H1 (cell line): ENCODE measurements at regions not wholly inside any gene's neighbourhood (a gene's known extent, or its start where the extent isn't known, plus 50 kb on each side); places are given as distances from the start of the nearest gene placed in this dataset.

Experiments
- CTCF ChIA-PET: fragments of 300-600 bp; sonication (Branson Sonifier 250); formaldehyde crosslinking; loops from one replicate; lab custom pipeline; 2021; ENCODE audit not compliant: partially characterized antibody; lab: Charles Lee
- POLR2A ChIA-PET: fragments of 300-600 bp; sonication (Branson Sonifier 250); formaldehyde crosslinking; loops from one replicate; lab custom pipeline; 2021; ENCODE audit warnings: inconsistent platforms; ENCODE audit not compliant: partially characterized antibody; lab: Charles Lee
- DNase-seq, 2 experiments: peaks; one replicate each; pipeline versions ENCODE4 v3.0.0 to v3.0.0-alpha.2; 2010 to 2022; ENCODE audit warnings: low spot score in 2 of 2, low read depth in 1 of 2, mixed read lengths in 1 of 2
- FAIRE-seq: peaks from 2 replicates; lab custom pipeline; 2011; peaks lifted over from hg19 to GRCh38; lab: Jason Lieb, UNC
- H2AFZ ChIP-seq: 2 replicates; pipeline ENCODE4 v1.8.1; 2012; ENCODE audit warnings: low read length, inconsistent platforms
- H2AK5ac ChIP-seq: 2 replicates; pipeline ENCODE4 v1.6.1; 2013; ENCODE audit warnings: low read depth, low read length
- H2BK120ac ChIP-seq: replicated peaks from 2 replicates; pipeline ENCODE3; 2013; ENCODE audit warnings: low read depth, low read length, inconsistent platforms
- H2BK12ac ChIP-seq: 2 replicates; pipeline ENCODE4 v1.6.1; 2013; ENCODE audit warnings: low read depth, low read length
- H2BK15ac ChIP-seq: 2 replicates; pipeline ENCODE4 v1.6.1; 2013; ENCODE audit warnings: low read length
- H2BK20ac ChIP-seq: 2 replicates; pipeline ENCODE4 v1.6.1; 2013; ENCODE audit warnings: low read length
- H2BK5ac ChIP-seq: 2 replicates; pipeline ENCODE4 v1.6.1; 2013; ENCODE audit warnings: low read depth, low read length
- H3K14ac ChIP-seq: 2 replicates; pipeline ENCODE4 v1.6.1; 2013; ENCODE audit warnings: inconsistent platforms; ENCODE audit not compliant: insufficient read length
- H3K18ac ChIP-seq: 2 replicates; pipeline ENCODE4 v1.6.1; 2013; ENCODE audit warnings: low read length; ENCODE audit errors: extremely low read depth
- H3K23ac ChIP-seq: 2 replicates; pipeline ENCODE4 v1.6.1; 2013; ENCODE audit warnings: inconsistent platforms; ENCODE audit not compliant: insufficient read length
- H3K23me2 ChIP-seq: 2 replicates; pipeline ENCODE4 v1.6.1; 2013; ENCODE audit warnings: low read depth, low read length
- H3K27ac ChIP-seq: 2 replicates; pipeline ENCODE4 v1.6.1; 2011; ENCODE audit warnings: low read depth, low read length, inconsistent platforms
- H3K27me3 ChIP-seq, 4 experiments: replicated peaks in 1 of 4; 1 replicate in 1 of 4; 2 replicates in 3 of 4; pipeline versions ENCODE4 v1.6.1 to v1.8.1; 2011 to 2013; ENCODE audit warnings: low read length in 3 of 4, mild to moderate bottlenecking in 3 of 4, inconsistent platforms in 2 of 4, mixed read lengths in 2 of 4, moderate library complexity in 1 of 4; ENCODE audit not compliant: control insufficient read depth in 3 of 4, insufficient read depth in 3 of 4; ENCODE audit errors: extremely low read depth in 1 of 4
- H3K36me3 ChIP-seq, 4 experiments: 2 replicates each; pipeline versions ENCODE4 v1.6.1 to v1.8.1; 2011 to 2013; ENCODE audit warnings: mild to moderate bottlenecking in 4 of 4, low read length in 3 of 4, moderate library complexity in 2 of 4, control low read depth in 1 of 4, inconsistent platforms in 1 of 4; ENCODE audit not compliant: insufficient read depth in 4 of 4, control insufficient read depth in 2 of 4
- H3K4ac ChIP-seq: replicated peaks from 2 replicates; pipeline ENCODE3; 2013; ENCODE audit warnings: low read length, low read depth, mixed read lengths, inconsistent platforms; ENCODE audit not compliant: insufficient read length
- H3K4me1 ChIP-seq, 4 experiments: replicated peaks in 1 of 4; 1 replicate in 1 of 4; 2 replicates in 3 of 4; pipeline versions ENCODE4 v1.6.1 to v1.8.1; 2011 to 2013; ENCODE audit warnings: low read length in 3 of 4, inconsistent platforms in 2 of 4, mixed read lengths in 1 of 4; ENCODE audit not compliant: insufficient read depth in 4 of 4, control insufficient read depth in 3 of 4
- H3K4me2 ChIP-seq, 2 experiments: 2 replicates each; pipeline versions ENCODE4 v1.6.1 to v1.8.1; 2011 to 2013; ENCODE audit warnings: low read depth in 2 of 2, low read length in 2 of 2, control low read depth in 1 of 2, inconsistent platforms in 1 of 2, mild to moderate bottlenecking in 1 of 2; ENCODE audit not compliant: insufficient read depth in 1 of 2
- H3K4me3 ChIP-seq, 4 experiments: fragments of 200-600, 300-600 bp in 1 of 4; sonication (generic), shearing (Covaris generic), sonication (Bioruptor Twin) in 1 of 4; 2 replicates each; pipeline versions ENCODE4 v1.5.1 to v1.8.1; 2011 to 2016; ENCODE audit warnings: low read length in 4 of 4, low read depth in 3 of 4, control low read depth in 2 of 4, inconsistent platforms in 2 of 4, mild to moderate bottlenecking in 2 of 4, mixed read lengths in 1 of 4, moderate library complexity in 1 of 4; ENCODE audit not compliant: insufficient read depth in 2 of 4; ENCODE audit errors: extremely low read depth in 1 of 4
- H3K56ac ChIP-seq: replicated peaks from 2 replicates; pipeline ENCODE3; 2013; ENCODE audit warnings: low read depth, mild to moderate bottlenecking, mixed read lengths, low read length, inconsistent platforms; ENCODE audit not compliant: insufficient read length
- H3K79me1 ChIP-seq: 2 replicates; pipeline ENCODE4 v1.6.1; 2013; ENCODE audit warnings: low read depth, low read length, control low read depth
- H3K79me2 ChIP-seq, 2 experiments: 2 replicates each; pipeline versions ENCODE4 v1.6.1 to v1.8.1; 2012 to 2013; ENCODE audit warnings: low read length in 2 of 2, mild to moderate bottlenecking in 2 of 2, inconsistent platforms in 1 of 2; ENCODE audit not compliant: insufficient read depth in 2 of 2, control insufficient read depth in 1 of 2
- H3K9ac ChIP-seq, 4 experiments: replicated peaks in 1 of 4; 1 replicate in 1 of 4; 2 replicates in 3 of 4; pipeline versions ENCODE4 v1.6.1 to v1.8.1; 2011 to 2013; ENCODE audit warnings: low read depth in 3 of 4, low read length in 3 of 4, control low read depth in 2 of 4, mild to moderate bottlenecking in 2 of 4, moderate library complexity in 2 of 4, inconsistent platforms in 1 of 4; ENCODE audit errors: extremely low read depth in 1 of 4
- H3K9me3 ChIP-seq, 2 experiments: 2 replicates each; pipeline versions ENCODE4 v1.6.1 to v1.8.1; 2012 to 2013; ENCODE audit warnings: mild to moderate bottlenecking in 2 of 2, moderate library complexity in 2 of 2, control low read depth in 1 of 2, inconsistent platforms in 1 of 2, low read depth in 1 of 2, low read length in 1 of 2, mixed read lengths in 1 of 2; ENCODE audit not compliant: insufficient read depth in 2 of 2
- H4K20me1 ChIP-seq, 2 experiments: replicated peaks in 1 of 2; 2 replicates each; pipeline versions ENCODE3 to v1.8.1; 2011 to 2013; ENCODE audit warnings: inconsistent platforms in 2 of 2, low read length in 2 of 2, mild to moderate bottlenecking in 1 of 2; ENCODE audit not compliant: insufficient read depth in 2 of 2, control insufficient read depth in 1 of 2
- H4K5ac ChIP-seq: 2 replicates; pipeline ENCODE4 v1.6.1; 2013; ENCODE audit warnings: low read length, low read depth, mixed read lengths, inconsistent platforms; ENCODE audit not compliant: insufficient read length
- H4K8ac ChIP-seq: 2 replicates; pipeline ENCODE4 v1.8.0; 2013; ENCODE audit warnings: mild to moderate bottlenecking, moderate library complexity, low read length, inconsistent platforms; ENCODE audit not compliant: insufficient read depth; ENCODE audit errors: extremely low read depth
- H4K91ac ChIP-seq: replicated peaks from 2 replicates; pipeline ENCODE3; 2013; ENCODE audit warnings: low read length, mixed read lengths, inconsistent platforms; ENCODE audit not compliant: insufficient read length
- CTCF ChIP-seq, 3 experiments: IDR thresholded peaks; 1 replicate in 2 of 3; 2 replicates in 1 of 3; pipeline versions ENCODE4 v1.5.1 to v1.6.1; 2011; ENCODE audit warnings: low read length in 3 of 3, mild to moderate bottlenecking in 3 of 3, inconsistent platforms in 2 of 3, low read depth in 1 of 3, moderate library complexity in 1 of 3; ENCODE audit not compliant: insufficient read depth in 1 of 3; ENCODE audit errors: control extremely low read depth in 1 of 3
- RAD21 ChIP-seq, 2 experiments: IDR thresholded peaks in 1 of 2; conservative IDR thresholded peaks in 1 of 2; 2 replicates each; pipeline ENCODE4 v1.6.1; 2011; ENCODE audit warnings: low read depth in 2 of 2, low read length in 2 of 2, improper control_type of control experiment in 1 of 2, inconsistent platforms in 1 of 2, mild to moderate bottlenecking in 1 of 2, moderate library complexity in 1 of 2
- SIX5 ChIP-seq: IDR thresholded peaks from 2 replicates; pipeline ENCODE4 v1.6.1; 2011; ENCODE audit warnings: mild to moderate bottlenecking, low read depth, low read length
- TEAD4 ChIP-seq: IDR thresholded peaks from 2 replicates; pipeline ENCODE4 v1.6.1; 2012; ENCODE audit warnings: low read depth, low read length, inconsistent platforms, mixed read lengths
- WGBS, 2 experiments: shearing (Covaris generic) in 1 of 2; methylation state at CpG; one replicate each; pipeline versions ENCODE4 v1.1.6 to v1.1.7; 2013 to 2015; ENCODE audit warnings: low lambda C conversion rate in 2 of 2, mixed read lengths in 2 of 2, inconsistent platforms in 1 of 2, low coverage in 1 of 2, missing lambda C conversion rate in 1 of 2; ENCODE audit not compliant: insufficient replicate concordance in 2 of 2, insufficient coverage in 1 of 2, insufficient read length in 1 of 2; ENCODE audit errors: extremely low coverage in 1 of 2, missing lambda C conversion rate in 1 of 2; 5-methylcytosine and 5-hydroxymethylcytosine counted together

GRCh38 chr5:135120951-135121350 lies 86.9 kb upstream of the PITX1 start:
- FAIRE-seq, result no peak
- H3K4me1 ChIP-seq, result no peaks in the 10 kb centered on the region
- H3K79me1 ChIP-seq, result no peaks in the 10 kb centered on the region
- POLR2A ChIA-PET, result interaction anchor here (2.1 kb wide), 1 partner anchor 17 kb away, joined by 6 read pairs; no protein-coding TSS in a partner anchor
- TF ChIP-seq SIX5 (no peak), TEAD4 (no peak), RAD21 (IDR thresholded peaks at IDR 0.05 in 1 of 2, conservative IDR thresholded peaks at IDR 0.05 in 1 of 2; ENCODE audit: low read depth in 2 of 2, low read length in 2 of 2) (peak; percentile 39 to 55), CTCF (IDR thresholded peaks at IDR 0.05; ENCODE audit: control extremely low read depth in 1 of 3, insufficient read depth in 1 of 3, low read depth in 1 of 3, low read length in 3 of 3) (peak; percentile 24 to 41 (median 38); a peak in 3 of 4 replicates)
- no peak overlapping the region for H4K91ac ChIP-seq
- H3K9ac ChIP-seq, result no peak overlapping the region
- no peak overlapping the region for H2BK120ac ChIP-seq
- H4K20me1 ChIP-seq, result no peaks in the 10 kb centered on the region
- no peak overlapping the region for H2BK20ac ChIP-seq
- H3K9me3 ChIP-seq, result no peaks in the 10 kb centered on the region
- H2AK5ac ChIP-seq, result no peak overlapping the region
- H4K8ac ChIP-seq, result no peak overlapping the region
- H3K23ac ChIP-seq, result no peak overlapping the region
- no peak overlapping the region for H2AFZ ChIP-seq
- H3K56ac ChIP-seq, result no peak overlapping the region
- no peak overlapping the region for H2BK12ac ChIP-seq
- no peak overlapping the region for H2BK15ac ChIP-seq
- H3K4me2 ChIP-seq, result no peak overlapping the region
- WGBS, 2 experiments, result 82% methylated on average over 8 of the region's 8 CpGs; no CpG with 5 or more reads in 1 of the 2 experiments
- no peak overlapping the region for H3K18ac ChIP-seq
- H3K4ac ChIP-seq, result no peak overlapping the region
- H3K14ac ChIP-seq, result no peak overlapping the region
- no peaks in the 10 kb centered on the region for H3K36me3 ChIP-seq
- no peaks in the 10 kb centered on the region; a peak in 1 of 7 replicates for H3K27me3 ChIP-seq
- H2BK5ac ChIP-seq, result no peak overlapping the region
- no peaks in the 10 kb centered on the region for H3K79me2 ChIP-seq
- H3K23me2 ChIP-seq, result no peaks in the 10 kb centered on the region
- no peak overlapping the region for H4K5ac ChIP-seq
- no peak overlapping the region for H3K27ac ChIP-seq
- H3K4me3 ChIP-seq, result no peak overlapping the region
- CTCF ChIA-PET, result interaction anchor here (0.7 to 3.8 kb wide), 18 partner anchors 9 to 204 kb away, joined by 3 to 38 read pairs (median 3); no protein-coding TSS in a partner anchor
- peak in 1 of 2 experiments; percentile 54 for DNase-seq
